GM21390 (cell line): ENCODE measurements at regions not wholly inside any gene's neighbourhood (a gene's known extent, or its start where the extent isn't known, plus 50 kb on each side); places are given as distances from the start of the nearest gene placed in this dataset.

Source experiments
- ATAC-seq: cut with Tn5 transposase; IDR thresholded peaks from one replicate; pipeline ENCODE4 v1.9.1; 2021; ENCODE audit not compliant: unreplicated experiment

DNA sequence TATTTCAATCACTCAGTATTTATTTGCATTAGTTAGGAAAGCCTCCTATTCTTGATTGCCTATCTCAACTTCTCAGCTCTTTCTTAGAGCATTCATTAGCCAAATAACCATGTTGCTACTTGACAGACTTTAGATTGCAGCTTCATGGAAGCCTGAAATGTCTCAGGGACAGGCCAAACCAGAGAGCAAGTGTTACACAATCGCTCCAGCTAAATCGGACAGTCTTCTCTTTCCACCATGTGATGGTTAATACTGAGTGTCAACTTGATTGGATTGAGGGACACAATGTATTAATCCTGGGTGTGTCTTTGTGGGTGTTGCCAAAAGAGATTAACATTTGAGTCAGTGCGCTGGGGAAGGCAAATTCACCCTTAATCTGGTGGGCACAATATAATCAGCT is 106.5 kb upstream of the DRD2 start:
- ATAC-seq, result no peak

DNA sequence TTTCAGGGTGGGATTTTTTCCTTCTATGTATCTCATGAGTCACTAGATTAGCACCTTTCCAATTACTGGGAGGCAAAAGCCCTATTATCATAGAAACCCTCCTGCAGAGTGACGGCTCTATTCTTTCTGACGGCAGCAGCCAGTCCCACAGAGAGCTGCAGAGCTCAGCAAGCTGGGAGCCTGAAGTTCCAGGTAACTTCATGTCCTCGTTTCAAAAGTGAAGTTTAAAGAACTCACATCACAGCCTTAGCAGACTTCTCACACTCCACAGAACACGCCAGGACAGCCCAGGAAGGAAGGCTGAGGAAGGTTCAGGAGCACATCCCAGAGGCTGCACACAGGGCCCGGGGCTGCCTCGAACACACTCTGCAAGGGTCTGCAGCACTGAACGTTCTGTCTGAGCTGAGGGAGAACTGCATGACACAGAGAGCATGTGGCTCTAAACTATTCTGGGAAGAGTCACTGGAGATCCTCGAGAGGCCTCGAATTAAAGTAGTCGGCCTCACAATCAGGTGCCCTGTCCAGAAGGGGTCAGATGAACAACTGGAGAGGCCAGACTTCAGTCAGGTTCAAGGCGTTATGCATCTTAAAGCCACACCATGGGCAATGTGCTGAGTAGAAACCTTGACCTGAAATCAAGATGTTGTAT is 104.2 kb upstream of the DRD2 start:
- no peak for ATAC-seq

DNA sequence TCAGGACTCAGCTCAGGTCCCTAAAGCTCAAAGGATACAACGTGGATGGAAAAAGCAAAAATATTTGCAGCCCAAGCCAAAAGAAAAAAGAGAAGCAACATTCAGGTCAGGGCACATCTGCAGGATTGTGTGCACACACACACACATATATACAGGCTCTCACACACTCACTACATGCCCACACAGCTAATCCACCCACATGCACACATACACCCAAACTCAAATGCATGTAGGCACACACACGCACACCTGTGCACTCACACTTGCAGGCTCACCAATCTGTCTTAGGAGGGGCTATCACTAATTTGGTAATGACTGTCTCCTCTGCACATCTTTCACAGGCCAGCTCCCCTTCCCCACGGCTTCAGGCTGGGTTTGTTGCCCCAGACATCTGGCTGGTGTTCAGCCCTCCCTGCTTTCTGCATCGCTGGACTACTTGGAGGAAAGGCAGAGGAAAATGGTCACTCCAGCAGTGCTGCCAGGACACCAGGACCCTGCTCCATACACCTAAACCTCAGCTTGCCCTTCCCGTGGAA is 103.6 kb upstream of the DRD2 start:
- ATAC-seq, result no peak

DNA sequence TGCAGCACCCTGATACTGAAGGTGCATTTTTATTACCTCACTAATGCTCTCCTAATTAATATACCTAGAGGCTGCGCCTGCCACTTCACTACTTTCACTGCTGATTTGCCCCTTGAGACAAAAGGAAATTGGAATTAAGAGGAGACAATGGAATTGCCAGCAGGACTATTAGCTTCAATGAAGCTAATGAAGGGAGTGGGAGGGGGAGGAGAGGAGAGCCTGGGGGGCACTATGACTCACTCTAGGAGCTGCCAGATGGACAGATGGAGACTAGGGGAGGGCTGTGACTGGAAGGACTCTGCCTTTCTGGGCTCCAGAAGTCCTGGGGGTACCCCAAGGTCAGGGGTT is 102.8 kb upstream of the DRD2 start:
- no peak for ATAC-seq

DNA sequence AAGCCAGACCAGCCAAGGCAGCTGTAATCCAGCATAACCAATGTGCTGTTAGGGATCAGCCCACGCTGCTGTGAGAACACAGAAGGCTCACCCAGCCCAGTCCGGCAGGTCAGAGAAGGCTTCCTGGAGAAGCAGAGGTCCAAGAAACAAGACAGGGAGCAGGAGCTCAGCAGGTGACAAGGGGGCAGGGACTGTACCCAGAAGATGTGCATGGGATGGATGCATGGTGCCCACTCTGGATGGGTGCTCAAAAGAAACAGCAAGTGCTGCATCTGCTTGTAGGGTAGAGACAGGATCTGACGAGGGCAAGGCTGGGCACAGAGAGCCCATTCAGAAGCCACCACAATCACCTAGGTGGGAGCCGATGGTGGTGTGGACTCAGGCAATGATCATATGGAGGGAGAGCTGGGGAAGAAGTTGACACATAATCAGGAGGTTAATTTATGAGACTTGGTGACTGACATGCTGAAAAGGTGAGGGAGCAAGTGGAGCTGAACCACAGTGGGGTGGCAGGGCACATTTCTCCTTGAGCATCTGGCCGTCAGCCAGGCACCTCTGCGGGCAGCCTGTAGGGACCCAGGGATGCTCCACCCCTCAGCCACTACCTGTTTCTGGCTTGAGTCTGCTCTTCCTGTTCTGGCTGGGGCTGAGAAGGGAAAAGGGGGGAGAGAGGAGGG is 102.3 kb upstream of the DRD2 start:
- ATAC-seq, result no peak

DNA sequence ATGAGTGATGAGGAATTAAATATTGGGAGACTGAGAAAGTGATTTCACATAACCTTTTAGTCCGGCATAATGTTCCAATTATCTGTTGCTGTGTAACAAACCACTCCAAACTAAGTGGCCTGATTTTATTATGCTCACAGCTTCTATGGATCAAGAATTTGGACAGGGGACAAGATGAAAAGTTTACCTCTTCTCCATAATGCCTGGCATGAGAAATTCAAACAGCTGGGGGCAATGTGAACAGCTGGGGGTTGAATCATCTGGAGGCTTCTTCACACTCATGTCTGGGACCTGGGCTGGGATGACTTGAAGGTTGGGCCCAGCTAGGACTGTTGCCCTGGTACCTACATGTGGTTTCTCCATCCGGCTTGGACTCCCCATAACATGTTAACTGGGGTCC is 99.4 kb upstream of the DRD2 start:
- ATAC-seq, result no peak

DNA sequence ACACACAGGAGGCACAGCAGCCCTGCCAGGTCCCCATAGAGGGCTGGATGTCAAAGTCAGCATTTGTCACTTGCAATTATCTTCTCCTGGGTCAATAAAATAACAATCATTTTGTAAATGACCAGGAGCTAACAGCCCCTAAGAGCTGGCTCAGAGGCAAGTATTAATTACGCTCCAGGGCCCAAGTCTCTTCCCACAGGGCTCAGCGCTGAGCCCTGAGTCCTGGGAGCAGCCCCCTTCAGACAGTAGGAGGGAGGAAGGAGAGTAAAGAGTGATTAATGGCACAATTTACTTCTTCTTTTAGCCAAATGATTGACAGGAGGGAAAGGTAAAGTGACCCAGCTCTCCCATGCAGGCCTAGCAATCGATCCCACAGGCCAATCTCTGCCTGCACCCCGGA is 99.0 kb upstream of the DRD2 start:
- ATAC-seq, result no peak

DNA sequence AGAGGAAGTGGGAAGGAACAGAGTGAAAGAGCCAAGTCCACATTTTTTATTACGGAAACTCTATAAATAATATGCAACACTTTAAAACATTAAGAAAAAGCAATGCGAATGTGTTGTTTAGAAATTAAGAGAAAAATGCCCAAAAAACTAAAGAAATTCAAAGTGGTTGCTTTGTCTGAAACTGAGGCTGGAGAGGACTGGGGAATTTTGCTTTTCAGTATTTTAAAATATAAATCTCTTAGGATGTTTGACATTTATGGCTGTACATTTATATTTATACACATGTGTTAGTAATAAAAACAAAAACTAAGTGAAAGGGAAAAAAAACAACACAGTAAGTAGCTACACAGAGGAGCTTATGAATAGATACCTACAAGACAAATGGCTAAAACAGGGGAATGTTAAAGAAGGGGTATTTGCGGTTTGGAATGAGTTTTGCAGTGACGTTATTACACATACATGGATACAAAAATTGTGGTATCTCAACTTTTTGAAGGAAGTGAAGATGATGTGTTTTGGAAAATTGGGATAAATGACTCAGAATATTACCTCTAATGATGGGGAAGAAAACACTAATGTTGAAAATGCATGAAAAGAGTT is 97.0 kb upstream of the DRD2 start:
- ATAC-seq, result no peak

DNA sequence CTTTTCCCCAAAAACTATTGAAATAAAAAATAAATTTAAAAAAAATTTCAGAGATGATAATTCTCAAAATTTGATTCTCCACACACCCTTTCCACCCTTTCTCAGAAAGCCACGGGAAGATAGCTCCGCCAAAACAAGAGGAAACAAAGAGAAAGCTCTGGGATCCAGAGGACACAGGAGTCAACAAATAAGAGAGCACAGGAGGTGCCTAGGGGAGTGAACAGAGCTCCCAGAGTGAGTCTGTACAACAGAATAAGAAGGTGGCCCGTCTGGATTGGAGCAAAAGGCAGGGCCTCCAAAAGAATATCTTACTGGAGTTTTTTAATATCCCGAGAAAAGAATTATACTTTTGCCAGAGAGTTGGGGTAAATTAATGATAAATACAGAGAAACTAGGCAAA is 96.3 kb upstream of the DRD2 start:
- no peak for ATAC-seq

DNA sequence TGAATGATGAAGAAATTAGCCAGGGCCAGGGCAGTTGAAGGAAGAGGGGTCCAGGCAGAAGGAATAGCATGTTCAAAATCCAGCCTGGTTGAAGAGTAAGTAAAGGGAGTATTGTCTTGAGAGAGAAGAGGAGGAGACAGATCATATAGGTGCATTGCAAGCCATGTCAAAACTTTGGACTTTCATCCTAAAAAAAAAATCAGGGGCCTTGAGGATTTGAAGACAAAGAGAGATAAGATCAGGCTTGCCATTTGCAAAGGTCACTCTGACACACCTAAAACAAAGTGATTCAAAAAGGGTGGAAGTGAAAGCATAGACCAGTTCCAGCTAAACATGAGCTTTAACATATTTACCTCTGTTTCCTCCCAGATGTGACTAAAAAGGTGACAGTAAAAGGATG is 95.7 kb upstream of the DRD2 start:
- no peak for ATAC-seq

DNA sequence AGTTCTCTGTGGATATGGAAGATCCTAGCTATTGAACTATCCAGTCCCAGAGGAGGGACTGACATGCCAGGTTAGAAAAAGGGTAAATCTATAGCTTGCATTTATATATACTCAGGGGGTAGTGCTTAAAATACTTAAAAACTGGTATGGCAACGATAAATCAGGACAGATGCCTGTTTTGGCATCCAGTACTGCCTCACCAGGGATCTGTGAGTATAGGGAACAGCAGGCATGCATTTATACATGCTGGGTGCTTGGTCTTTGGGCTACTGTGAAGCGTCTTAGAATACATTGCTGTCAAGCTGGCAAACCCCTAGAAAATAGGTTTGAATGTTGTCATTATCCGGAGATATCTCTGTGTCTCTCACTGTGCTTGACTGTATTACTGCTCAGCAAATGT is 94.2 kb upstream of the DRD2 start:
- ATAC-seq, result no peak

DNA sequence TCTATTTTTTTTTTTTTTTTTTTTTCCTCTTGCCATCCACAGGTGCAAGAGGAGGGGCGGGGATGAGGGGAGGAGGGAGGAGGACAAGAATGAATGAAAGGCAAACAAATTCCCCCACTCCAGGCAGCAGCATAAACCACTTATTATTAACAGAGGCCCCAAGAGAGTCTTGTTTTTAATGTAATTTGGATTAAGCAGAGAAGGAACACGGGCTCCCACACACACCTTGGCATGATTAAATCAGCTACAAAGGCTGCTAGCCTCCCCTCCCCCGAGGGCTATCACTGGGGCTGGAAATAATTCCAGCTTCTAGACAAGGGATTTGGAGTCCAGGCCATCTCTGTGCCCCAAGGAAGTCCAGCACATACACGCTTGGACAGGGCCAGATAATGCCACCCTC is 93.4 kb upstream of the DRD2 start:
- no peak for ATAC-seq

DNA sequence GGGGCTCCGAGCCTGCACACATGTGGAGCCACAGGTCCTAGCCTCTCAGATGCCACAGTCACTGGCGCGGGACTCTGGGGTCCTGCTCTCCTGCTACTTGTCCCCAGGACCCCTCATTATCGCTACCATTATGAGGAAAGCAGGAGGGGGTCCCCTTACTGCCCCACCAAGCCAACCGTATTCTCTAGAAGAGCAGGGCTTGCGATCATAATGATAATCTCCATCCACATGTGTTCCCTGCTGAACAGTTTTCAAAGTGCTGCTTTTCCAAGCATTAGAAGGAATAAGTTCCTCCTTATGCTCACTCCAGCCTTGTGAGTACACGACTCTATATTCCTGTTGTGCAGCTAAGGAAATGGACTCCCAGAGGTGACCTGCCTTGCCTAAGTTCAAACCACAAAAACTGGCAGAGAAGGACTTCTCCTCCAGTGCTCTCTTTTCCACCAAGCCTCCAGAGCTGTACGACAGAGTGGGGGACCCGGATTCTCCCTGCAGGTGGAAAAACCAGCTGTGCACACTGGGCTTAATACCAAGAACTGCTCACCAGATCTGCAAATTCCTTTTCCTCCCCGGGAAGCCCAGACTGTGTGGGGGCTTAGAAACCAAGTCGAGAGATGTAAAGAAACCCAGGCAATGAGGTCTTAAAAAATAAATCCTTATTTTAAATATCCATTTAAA is 92.8 kb upstream of the DRD2 start:
- ATAC-seq, result no peak

DNA sequence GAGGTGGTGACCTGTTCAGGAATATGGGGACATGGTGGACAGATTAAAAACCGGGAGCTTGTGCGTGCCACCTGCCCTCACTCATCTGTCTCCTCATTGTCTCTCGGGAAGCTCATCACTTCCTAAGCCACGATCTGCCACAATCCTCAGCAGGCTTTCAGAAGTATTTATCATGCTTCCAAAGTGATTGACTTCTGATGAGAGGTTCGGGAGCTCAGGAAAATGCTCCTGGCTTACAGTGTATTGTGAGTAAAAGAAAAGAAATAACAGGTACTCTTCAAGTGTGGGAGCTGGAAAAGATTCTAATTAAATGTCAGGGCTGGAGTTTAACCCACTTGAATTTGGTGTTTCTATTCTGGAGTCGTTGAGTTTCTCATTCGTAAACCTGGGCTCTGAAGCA is 91.9 kb upstream of the DRD2 start:
- ATAC-seq, result no peak

DNA sequence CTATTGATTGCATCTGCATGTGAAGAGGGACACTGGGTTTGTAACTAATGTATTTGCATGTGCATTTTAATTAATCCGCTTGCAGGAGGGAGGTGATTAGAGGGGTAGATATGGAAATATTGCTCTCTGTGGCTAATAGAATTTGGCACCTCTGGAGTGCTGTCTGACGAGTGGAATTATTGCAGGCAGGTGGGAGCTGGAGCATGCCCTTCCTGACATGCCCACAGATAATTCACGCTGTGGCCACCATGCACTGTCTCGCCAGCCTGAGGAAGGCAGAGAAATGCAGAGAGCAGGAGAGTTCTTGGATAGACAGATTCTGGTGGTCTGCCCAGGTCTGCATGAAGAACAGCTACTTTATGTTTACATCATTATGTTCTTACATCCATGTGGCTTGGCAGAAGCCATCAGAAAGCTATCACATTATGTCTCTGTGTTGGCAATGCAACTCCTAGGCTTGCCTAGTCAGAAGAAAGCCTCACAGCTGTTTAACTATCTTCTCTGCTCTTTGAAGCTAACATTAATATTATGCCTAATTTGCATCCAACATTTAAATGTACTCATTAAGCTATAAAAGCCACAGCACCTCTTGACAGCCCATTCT is 89.4 kb upstream of the DRD2 start:
- ATAC-seq, result no peak

DNA sequence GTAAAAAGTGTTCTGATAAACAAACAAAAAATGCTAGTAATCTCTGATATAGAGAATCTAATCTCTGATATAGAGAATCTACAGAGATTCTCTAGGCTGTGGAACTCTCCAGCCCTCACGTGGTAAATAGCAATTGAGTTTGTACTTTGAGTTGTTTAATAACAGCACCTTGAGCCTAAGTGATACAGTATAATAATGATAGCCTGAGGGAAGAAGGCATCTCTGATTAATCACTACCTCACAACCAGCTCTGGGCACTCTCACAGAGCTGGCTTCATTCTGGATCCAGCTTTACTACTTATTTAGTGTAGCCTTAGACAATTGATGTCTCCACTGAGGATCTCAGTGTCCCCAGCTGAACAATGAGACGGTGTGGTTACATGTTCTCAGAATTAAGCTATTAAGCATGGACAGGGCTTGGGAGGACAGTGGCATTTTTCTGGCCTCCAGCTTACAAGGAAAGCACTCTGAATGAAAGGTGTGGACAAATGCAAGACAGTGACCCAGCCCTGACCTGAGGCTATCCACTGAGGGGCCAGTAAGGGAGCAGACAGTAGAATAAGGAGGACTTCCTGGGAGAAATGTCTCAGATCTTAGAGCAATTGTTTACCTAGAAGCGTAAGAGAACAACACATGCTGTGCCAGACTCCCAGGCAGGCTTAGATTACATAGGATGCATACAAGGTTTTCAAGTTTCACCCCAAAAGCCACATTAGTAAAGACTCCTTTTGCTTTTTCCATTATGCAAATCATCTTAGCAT is 88.7 kb upstream of the DRD2 start:
- no peak for ATAC-seq

DNA sequence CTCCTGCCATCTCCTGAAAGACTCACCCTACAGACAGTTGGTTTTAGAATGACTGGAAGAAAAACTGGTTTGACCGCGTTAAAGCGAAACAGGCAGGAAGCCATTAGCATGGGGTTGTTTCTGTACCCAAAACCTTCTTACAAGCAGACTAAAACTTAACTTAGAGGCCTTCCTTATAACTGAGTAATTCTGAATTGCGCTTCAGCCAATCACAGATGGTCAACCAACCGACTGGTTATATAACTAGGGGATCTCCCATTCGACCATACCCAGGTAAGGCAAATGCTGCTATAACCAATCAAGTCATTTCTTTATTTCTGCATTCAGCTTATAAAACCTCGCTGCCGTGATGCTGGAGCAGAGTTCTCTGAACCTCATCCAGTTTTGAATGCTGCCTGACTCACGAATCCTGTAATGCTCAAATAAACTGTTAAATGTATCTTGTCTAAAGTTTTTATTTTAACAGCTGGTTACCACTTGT is 87.8 kb upstream of the DRD2 start:
- no peak for ATAC-seq

DNA sequence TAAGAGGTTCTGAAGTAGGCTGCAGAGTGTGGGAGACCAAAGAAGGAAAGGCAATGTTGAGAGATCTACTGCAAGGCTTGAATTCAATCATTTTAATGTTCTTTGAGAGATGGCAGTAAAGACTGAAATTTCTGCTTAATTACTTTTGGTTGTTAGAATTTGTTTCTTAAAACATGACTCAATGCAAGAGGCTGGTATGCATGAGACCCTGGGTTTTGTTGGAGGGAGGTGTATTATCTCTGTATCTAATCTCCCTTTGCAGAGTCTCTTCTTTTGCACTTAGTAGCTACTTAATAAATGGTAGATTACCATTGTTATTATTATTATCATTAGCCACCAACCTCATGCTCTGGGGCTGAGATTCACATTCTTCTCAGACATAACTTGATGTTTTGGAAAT is 87.4 kb upstream of the DRD2 start:
- no peak for ATAC-seq

DNA sequence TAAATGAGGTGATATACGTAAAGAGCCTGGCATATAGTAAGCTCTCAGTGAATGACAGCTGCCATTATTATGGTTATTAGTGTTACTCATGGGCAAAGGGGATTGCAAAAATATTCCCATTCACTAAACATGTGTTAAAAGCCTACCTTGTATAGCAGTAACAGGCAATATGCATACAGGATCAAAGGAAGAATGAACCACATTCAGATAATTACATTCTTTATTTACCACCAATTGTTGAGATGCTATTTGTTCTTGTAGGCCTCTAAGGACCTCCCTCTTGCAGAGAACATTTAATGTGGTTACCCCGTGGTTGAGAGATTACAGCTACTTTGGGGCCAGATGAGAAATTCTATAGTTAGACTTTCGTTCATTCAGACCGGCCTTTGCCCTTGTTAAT is 82.7 kb upstream of the DRD2 start:
- no peak for ATAC-seq

DNA sequence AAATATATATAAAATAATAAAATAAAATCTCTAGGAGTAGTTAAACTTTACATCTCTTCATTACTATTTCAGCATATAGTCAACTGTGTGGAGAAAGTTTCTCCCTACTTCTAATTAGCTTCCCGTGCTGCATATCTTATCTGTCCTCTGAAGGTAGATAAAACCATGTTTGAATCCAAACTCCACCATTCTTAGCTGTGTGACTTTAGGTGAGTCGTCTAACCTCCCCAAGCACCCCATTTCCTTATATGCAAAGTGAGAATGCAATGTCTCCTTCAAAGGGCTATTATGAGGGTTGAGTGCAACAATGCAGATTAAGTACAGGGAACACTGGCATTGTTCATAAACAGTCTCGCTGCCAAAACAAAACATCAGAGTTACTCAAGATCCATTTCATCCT is 80.8 kb upstream of the DRD2 start:
- ATAC-seq, result no peak
